OCI-LY1 (cell line): ENCODE measurements at regions not wholly inside any gene's neighbourhood (a gene's known extent, or its start where the extent isn't known, plus 50 kb on each side); places are given as distances from the start of the nearest gene placed in this dataset.

Experiments used
- CTCF ChIP-seq: fragments of 200-600 bp; sonication (generic), shearing (Covaris generic); IDR thresholded peaks from 2 replicates; pipeline ENCODE4 v1.5.1; 2017; ENCODE audit warnings: mild to moderate bottlenecking, antibody characterized with exemption, low read length, moderate library complexity, mixed read lengths
- EZH2 ChIP-seq: fragments of 200-600 bp; sonication (generic), shearing (Covaris generic); IDR thresholded peaks from 2 replicates; pipeline ENCODE4 v1.8.0; 2017; ENCODE audit warnings: borderline replicate concordance, mixed run types, mild to moderate bottlenecking, antibody characterized with exemption, low read length, moderate library complexity, mixed read lengths

- TF ChIP-seq CTCF = no peak
- TF ChIP-seq EZH2 = no peak
Measured at GRCh38 chr10:36612436-36612835, 513.0 kb upstream of the ANKRD30A start.
